GM12872 (cell line): ENCODE measurements at regions not wholly inside any gene's neighbourhood (a gene's known extent, or its start where the extent isn't known, plus 50 kb on each side); places are given as distances from the start of the nearest gene placed in this dataset.

ENCODE experiments used
- CTCF ChIP-seq: IDR thresholded peaks from 3 replicates; pipeline ENCODE4 v1.5.1; 2011; ENCODE audit warnings: low read depth, mild to moderate bottlenecking, low read length, moderate library complexity; ENCODE audit not compliant: insufficient read depth

GRCh38 chr2:41170589-41170988 is 718.7 kb upstream of the SLC8A1 start:
- no peak for TF ChIP-seq CTCF

GRCh38 chr2:41180387-41180786 is 728.5 kb upstream of the SLC8A1 start:
- no peak for TF ChIP-seq CTCF

- TF ChIP-seq CTCF, result no peak
Measured at GRCh38 chr2:41182961-41183360, 731.1 kb upstream of the SLC8A1 start.

GRCh38 chr2:41187376-41188122 is 735.7 kb upstream of the SLC8A1 start:
- no peak for TF ChIP-seq CTCF

- no peak for TF ChIP-seq CTCF
Measured at GRCh38 chr2:41194230-41194629, 742.3 kb upstream of the SLC8A1 start.

- TF ChIP-seq CTCF, result no peak
Measured at GRCh38 chr2:41197781-41198180, 745.9 kb upstream of the SLC8A1 start.

- TF ChIP-seq CTCF, result no peak
Measured at GRCh38 chr2:41199334-41199733, 747.4 kb upstream of the SLC8A1 start.
